ENCODE measurements at regions not wholly inside any gene's neighbourhood (a gene's known extent, or its start where the extent isn't known, plus 50 kb on each side); places are given as distances from the start of the nearest gene placed in this dataset.

DNA sequence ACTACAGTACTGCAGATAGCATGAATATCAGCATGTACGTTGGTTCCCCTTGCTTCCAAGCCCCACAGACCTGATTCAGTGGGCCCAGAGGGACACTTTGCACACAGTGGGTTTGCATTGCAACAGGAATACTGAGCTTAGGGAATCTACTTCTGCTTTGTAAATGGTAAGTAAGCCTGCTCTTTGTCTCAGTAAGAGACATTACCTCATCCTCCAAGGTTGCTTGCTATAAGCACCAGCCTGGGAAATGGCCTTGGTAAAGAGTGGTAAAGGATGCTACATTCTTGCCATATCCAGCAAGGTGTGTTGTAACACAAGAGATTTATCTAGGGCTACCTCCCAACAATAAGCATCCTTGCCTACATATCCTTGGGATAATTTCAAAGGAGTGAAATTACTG, 730.5 kb downstream of the INHBA start:
- TF ChIP-seq POLR2A (IDR thresholded peaks at IDR 0.05; ENCODE audit: low read length): no peak
- TF ChIP-seq GATA1 (IDR thresholded peaks at IDR 0.05; ENCODE audit: low read depth, low read length): no peak

DNA sequence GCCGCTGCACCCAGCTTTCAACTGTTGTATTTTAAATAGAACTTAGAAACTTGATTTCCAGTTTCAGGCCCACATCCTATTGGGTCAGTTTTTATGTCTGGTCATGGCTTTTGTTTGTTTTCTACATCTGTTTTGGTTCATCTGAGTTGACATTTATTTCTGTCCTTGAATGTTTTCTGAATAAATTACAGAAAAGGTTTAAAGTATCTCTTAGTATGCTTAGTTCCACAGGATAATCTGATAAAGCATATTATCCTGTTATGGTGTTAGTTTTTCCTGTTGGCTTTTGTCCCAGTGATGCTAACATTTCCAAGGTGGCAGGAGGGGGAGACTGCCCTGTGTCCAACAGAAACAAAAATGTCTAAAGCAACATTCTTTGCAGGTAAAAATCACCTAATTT, 733.2 kb downstream of the INHBA start:
- no peak for TF ChIP-seq POLR2A (IDR thresholded peaks at IDR 0.05; ENCODE audit: low read length)
- no peak for TF ChIP-seq GATA1 (IDR thresholded peaks at IDR 0.05; ENCODE audit: low read depth, low read length)
- DNase-seq: no peak

More for the DNA sequence above, 730.5 kb downstream of the INHBA start:
- no peak for DNase-seq

DNA sequence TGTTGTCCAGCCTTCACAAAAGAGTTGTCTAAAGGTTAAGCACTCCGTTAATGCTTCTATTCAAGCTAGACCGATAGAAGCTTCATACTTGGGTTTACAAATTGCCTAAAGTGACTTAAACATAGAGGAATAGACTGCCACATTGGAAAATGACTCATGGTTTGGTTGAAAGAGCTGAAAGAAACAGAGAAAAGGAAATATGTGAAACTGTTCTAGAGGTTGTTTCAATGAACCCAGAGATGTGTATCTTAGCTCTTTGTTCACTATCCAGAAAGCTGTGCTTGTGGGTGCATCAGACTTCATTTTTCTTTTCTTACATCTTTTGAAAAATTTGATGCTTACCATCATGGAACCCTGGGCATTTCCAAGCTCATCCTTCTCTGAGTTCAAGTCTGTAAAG, 736.2 kb downstream of the INHBA start:
- no peak for TF ChIP-seq POLR2A (IDR thresholded peaks at IDR 0.05; ENCODE audit: low read length)
- DNase-seq: no peak

DNA sequence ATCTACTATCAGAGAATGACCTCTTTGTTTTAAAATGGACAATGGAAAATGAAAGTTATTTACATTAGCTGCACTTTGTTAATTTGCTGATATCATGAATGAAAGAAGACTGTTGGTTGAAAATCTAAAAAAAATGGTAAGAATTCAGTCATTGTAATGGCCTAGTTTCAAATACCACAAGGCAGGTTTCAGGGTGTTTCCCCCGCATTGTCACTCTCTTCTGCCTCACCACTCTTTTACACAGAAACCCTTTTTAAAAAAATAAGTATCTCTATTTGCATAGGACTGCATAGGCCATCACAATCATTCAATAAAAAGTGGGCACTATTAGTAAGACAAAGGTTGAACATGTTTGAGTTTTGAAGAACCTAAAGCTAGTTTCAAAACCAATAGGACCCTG, 737.1 kb downstream of the INHBA start:
- TF ChIP-seq GATA1 (IDR thresholded peaks at IDR 0.05; ENCODE audit: low read depth, low read length): no peak
- no peak for TF ChIP-seq POLR2A (IDR thresholded peaks at IDR 0.05; ENCODE audit: low read length)
- DNase-seq: no peak

DNA sequence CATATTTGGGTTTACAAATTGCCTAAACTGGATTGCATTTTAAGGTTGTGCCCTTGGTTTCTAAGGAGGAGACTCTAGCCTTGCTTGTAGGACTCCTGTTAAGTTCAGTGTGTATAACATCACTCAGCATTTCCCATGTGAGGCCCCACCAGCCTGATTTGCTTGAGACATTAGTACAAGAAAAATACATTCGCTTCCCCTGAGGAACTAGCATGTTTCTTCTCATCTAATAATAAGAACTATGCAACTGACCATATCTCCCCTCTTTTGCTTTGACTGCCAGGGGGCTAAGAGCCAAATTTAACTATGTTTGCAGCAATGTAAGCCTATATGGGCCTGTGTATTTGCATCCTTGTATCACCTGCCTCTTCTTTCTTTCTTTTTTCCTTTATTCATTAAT, 737.9 kb downstream of the INHBA start:
- no peak for DNase-seq
- TF ChIP-seq GATA1 (IDR thresholded peaks at IDR 0.05; ENCODE audit: low read depth, low read length): no peak
- no peak for TF ChIP-seq POLR2A (IDR thresholded peaks at IDR 0.05; ENCODE audit: low read length)

DNA sequence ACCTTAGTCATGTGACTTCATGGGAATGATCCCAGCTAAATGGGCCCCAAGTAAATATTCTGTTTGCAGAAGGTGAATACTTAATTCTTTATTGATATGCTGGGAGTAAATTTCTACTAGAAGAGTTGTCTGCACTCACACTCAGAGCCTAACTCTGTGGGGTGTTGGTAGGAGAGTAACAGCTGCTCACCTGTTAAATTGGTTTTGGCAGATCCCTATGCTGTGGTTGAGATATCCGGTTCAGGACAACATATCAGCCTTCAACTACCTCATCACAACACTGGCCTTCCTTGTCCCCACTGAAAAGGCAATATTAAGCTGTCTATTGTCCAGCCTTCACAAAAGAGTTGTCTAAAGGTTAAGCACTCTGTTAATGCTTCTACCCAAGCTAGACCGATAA, 738.3 kb downstream of the INHBA start:
- no peak for DNase-seq
- TF ChIP-seq POLR2A (IDR thresholded peaks at IDR 0.05; ENCODE audit: low read length) (no peak), GATA1 (IDR thresholded peaks at IDR 0.05; ENCODE audit: low read depth, low read length) (no peak)

DNA sequence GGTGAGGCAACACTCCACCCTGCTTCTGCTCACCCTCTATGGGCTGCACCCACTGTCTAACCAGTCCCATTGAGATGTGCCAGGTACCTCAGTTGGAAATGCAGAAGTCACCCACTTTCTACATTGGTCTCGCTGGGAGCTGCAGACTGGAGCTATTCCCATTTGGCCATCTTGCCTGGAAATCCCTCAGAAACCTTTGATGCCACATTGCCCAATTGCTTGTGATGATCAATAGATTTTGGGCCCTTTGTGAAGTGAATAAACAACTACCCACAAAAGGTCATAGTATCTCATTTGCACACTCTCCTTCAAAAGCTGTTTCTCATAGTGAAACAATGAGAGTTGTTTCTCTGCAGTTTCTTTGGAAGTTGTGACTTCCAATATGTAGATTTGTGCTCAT, 742.9 kb downstream of the INHBA start:
- no peak for DNase-seq
- TF ChIP-seq POLR2A (IDR thresholded peaks at IDR 0.05; ENCODE audit: low read length) (no peak), GATA1 (IDR thresholded peaks at IDR 0.05; ENCODE audit: low read depth, low read length) (no peak)

DNA sequence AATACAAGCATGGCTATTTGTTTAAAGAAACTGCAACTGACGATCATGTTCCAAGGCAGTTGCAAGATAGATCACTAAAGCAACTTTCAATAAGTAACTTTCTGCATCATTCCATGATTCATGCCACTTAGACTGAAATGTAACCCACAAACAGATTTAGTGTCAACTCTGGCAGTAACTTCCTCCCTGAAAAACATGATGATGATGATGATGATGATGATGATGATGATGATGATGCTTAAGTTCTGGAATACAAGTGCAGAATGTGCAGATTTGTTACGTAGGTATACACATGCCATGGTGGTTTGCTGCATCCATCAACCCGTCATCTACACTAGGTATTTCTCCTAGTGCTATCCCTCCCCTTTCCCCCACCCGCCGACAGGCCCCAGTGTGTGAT, 754.7 kb downstream of the INHBA start:
- no peak for TF ChIP-seq POLR2A (IDR thresholded peaks at IDR 0.05; ENCODE audit: low read length)
- no peak for TF ChIP-seq GATA1 (IDR thresholded peaks at IDR 0.05; ENCODE audit: low read depth, low read length)
- DNase-seq: no peak

DNA sequence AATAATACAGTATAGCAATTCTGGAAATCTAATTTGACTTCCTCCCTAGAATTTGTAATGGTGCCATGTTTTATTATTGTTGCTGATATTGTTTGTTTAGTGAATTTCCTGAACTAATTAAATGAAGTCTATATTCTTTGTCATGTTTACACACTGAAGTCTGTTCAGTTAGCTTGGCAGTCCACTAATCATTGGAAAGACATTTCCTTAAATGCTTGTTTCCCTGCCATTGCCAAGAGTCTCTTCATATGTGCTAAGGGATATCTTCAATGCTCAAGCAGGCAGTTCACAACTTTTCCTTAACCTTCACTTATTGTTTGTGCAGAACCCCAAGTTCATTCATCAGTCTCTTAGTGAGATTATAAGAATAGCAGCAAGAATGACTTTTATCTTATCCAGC, 755.3 kb downstream of the INHBA start:
- DNase-seq: no peak
- TF ChIP-seq GATA1 (IDR thresholded peaks at IDR 0.05; ENCODE audit: low read depth, low read length): no peak
- TF ChIP-seq POLR2A (IDR thresholded peaks at IDR 0.05; ENCODE audit: low read length): no peak

DNA sequence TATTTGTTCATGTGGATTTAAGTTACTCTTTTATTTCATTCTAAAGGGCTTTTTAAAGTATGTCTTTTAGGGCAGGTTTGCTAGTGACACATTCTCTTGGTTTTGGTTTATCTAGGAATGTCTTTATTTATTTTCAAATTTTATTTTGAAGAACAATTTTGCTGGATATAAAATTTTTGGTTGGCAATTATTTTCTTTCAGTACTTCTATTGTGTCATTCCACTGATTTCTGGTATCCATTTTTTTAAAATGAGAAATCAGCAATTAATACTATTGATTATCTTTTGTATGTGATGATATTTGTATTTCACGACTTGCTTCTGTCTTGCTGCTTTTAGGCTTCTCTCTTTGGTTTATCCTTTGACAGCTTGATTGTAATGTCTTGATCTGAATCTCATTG, 756.3 kb downstream of the INHBA start:
- no peak for DNase-seq
- TF ChIP-seq POLR2A (IDR thresholded peaks at IDR 0.05; ENCODE audit: low read length) (no peak), GATA1 (IDR thresholded peaks at IDR 0.05; ENCODE audit: low read depth, low read length) (no peak)

DNA sequence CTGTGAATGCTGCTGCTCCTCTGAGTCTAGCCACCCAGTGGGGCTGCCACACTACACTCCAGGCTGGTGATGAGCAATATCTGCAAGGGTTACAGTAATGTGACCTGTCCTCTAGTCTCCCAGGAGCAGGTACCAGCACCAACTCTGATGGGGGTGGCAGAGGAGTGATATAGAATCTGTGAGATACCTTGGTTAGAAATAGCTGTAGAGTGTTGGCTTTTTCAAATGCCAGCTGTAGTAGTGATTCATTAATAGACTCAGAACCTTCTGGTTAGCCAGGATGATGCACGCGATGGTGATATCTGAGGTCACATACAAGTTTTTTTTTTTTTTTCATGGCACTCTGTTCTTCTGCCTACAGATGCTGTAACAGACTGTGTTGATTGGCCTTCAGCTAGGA, 757.1 kb downstream of the INHBA start:
- TF ChIP-seq POLR2A (IDR thresholded peaks at IDR 0.05; ENCODE audit: low read length): no peak
- TF ChIP-seq GATA1 (IDR thresholded peaks at IDR 0.05; ENCODE audit: low read depth, low read length): no peak
- no peak for DNase-seq

DNA sequence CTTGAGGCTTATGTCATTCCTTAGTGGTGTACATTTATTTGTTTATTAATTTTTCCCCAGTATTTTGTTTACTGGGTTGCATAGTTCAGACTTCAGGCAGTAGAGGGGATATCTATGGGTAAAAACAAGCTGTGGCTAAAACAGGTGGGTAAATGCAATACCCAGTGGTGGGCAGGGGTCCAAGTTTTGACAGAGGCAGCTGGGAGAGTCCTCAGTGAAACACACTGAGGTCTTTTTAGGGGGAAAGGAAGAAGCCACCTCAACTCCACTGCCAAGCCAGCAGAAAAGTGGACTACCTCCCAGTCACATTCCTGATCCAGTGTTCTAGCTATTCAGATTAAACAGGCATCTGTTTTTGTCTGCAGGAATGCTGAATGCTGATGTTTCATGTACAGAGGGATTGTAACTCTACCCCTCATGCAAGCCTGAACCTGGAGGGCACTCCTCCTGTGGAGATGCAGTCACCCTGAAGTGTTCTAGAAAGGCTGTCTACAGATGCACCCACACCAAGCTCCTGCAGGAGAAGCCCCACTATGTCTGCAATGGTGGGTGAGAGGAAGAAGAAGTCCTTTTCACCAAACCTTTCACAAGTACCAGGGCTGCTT, 757.8 kb downstream of the INHBA start:
- TF ChIP-seq GATA1 (IDR thresholded peaks at IDR 0.05; ENCODE audit: low read depth, low read length) (no peak), POLR2A (IDR thresholded peaks at IDR 0.05; ENCODE audit: low read length) (no peak)
- DNase-seq: no peak

DNA sequence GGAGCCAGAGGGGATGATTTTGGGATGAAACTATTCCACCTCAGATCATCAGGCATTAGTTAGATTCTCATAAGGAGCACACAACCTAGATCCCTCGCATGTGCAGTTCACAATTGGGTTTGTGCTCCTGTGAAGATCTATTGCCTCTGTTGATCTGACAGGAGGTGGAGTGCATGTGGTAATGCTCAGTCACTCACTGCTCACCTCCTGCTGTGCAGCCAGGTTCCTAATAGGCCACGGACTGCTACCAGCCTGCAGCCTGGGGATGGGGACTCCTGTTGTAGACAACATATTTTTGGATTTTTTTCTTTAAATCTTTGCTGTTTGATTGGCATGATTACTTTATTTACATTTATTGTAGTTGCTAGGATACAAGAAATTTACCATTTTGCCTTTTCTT, 765.0 kb downstream of the INHBA start:
- no peak for DNase-seq
- no peak for TF ChIP-seq GATA1 (IDR thresholded peaks at IDR 0.05; ENCODE audit: low read depth, low read length)
- no peak for TF ChIP-seq POLR2A (IDR thresholded peaks at IDR 0.05; ENCODE audit: low read length)

DNA sequence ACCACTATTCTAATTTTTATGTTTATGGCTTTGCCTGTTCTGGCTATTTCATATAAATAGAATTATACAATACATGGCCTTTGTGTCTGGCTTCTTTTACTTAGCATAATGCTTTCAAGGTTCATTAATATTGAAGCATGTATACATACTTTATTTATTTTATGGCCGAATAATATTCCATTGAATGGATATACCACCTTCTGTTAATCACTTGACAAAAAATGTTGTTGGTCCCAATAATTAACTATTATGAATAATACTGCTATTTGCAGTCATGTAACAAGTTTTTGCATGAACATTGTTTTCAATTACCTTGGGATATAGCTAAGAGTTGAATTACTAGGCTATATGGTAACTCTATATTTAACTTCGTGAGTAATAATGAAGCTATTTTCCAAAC, 767.5 kb downstream of the INHBA start:
- DNase-seq: no peak
- no peak for TF ChIP-seq GATA1 (IDR thresholded peaks at IDR 0.05; ENCODE audit: low read depth, low read length)

DNA sequence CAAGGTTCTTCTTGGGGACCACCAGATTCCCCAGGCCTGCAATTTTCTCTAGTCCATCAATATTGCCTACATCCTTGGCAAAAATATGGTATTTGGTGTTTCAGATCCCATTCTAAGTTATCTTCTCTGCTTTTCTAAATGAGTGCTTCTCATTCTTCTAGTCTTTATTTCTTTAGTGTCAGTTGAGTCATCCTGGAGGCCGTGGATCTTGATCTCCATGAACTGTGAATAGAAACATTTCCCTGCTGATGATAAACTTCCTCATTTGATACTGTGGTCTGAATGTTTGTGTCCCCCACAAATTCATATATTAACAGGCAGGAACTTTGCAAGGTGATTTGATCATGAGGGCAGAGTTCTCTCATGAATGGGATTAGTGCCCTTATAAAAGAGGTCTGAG, 779.3 kb downstream of the INHBA start:
- TF ChIP-seq POLR2A (IDR thresholded peaks at IDR 0.05; ENCODE audit: low read length) (no peak), GATA1 (IDR thresholded peaks at IDR 0.05; ENCODE audit: low read depth, low read length) (no peak)
- DNase-seq: no peak

DNA sequence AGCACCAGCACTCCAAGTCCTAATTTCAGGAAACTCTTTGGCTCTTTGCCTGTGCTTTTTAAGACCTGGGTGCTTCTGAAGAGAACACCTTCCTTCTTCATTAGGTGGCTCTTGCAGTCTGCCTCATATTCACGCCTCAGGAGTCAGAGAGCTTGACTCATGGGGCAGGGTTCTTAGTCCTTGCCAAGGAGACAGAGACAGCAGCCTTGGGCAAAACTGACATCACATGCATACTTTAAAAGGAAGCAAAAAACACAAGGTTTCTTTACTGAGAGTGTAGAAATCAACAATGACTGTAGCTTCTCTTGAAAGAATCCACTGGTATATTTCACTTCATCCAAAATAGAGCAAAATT, 780.6 kb downstream of the INHBA start:
- no peak for DNase-seq
- TF ChIP-seq POLR2A (IDR thresholded peaks at IDR 0.05; ENCODE audit: low read length): no peak
- TF ChIP-seq GATA1 (IDR thresholded peaks at IDR 0.05; ENCODE audit: low read depth, low read length): no peak

Measured in erythroblast (primary cell).